HEK293 (cell line): ENCODE measurements at regions not wholly inside any gene's neighbourhood (a gene's known extent, or its start where the extent isn't known, plus 50 kb on each side); places are given as distances from the start of the nearest gene placed in this dataset.

ENCODE experiments used
- CTCF ChIA-PET: fragments of 350-600 bp; formaldehyde crosslinking; extraction: SDS; loops from one replicate; lab custom pipeline; 2021; ENCODE audit warnings: antibody characterized with exemption; lab: Yijun Ruan, JAX
- POLR2A ChIA-PET: fragments of 300-600 bp; formaldehyde crosslinking; extraction: SDS; loops from one replicate; lab custom pipeline; 2020; ENCODE audit warnings: antibody characterized with exemption, inconsistent platforms; lab: Yijun Ruan, JAX
- H3K27ac ChIP-seq: fragments of 200-500 bp; sonication (Bioruptor generic); 2 replicates; pipeline ENCODE4 v1.5.1; 2014; ENCODE audit warnings: low read depth, low read length, control low read depth, inconsistent platforms; ENCODE audit errors: extremely low read depth
- H3K36me3 ChIP-seq, 2 experiments: fragments of 200-500 bp in 1 of 2; sonication (Bioruptor generic) in 1 of 2; 1 replicate in 1 of 2; 2 replicates in 1 of 2; pipeline ENCODE4 v1.5.1; 2014 to 2017; ENCODE audit warnings: inconsistent platforms in 2 of 2, low read length in 2 of 2; ENCODE audit not compliant: control insufficient read depth in 2 of 2, insufficient read depth in 1 of 2
- H3K4me1 ChIP-seq: fragments of 200-500 bp; sonication (Bioruptor generic); 2 replicates; pipeline ENCODE4 v1.5.1; 2014; ENCODE audit warnings: mild to moderate bottlenecking, low read length, inconsistent platforms; ENCODE audit not compliant: control insufficient read depth, insufficient read depth
- H3K4me3 ChIP-seq: 2 replicates; pipeline ENCODE4 v1.5.1; 2011; ENCODE audit warnings: low read depth, mild to moderate bottlenecking, control low read depth, low read length, moderate library complexity
- H3K9me3 ChIP-seq: fragments of 200-500 bp; sonication (Bioruptor generic); 2 replicates; pipeline ENCODE4 v1.5.1; 2014; ENCODE audit warnings: low read depth, low read length, inconsistent platforms; ENCODE audit not compliant: control insufficient read depth, insufficient read depth
- BCL11A ChIP-seq: fragments of 450-650 bp; formaldehyde crosslinking; IDR thresholded peaks from 2 replicates; pipeline ENCODE4 v1.5.1; 2016; ENCODE audit warnings: low read depth, missing biosample characterization, missing genetic modification characterization
- GLIS2 ChIP-seq: fragments of 450-650 bp; formaldehyde crosslinking; IDR thresholded peaks from 2 replicates; pipeline ENCODE4 v1.5.1; 2016; ENCODE audit warnings: missing biosample characterization, missing genetic modification characterization
- KLF16 ChIP-seq: fragments of 450-650 bp; formaldehyde crosslinking; IDR thresholded peaks from 2 replicates; pipeline ENCODE4 v1.5.1; 2017; ENCODE audit warnings: missing biosample characterization, missing genetic modification characterization
- RBAK ChIP-seq: fragments of 450-650 bp; formaldehyde crosslinking; IDR thresholded peaks from 2 replicates; pipeline ENCODE4 v1.5.1; 2016; ENCODE audit warnings: missing biosample characterization, missing genetic modification characterization
- ZBTB1 ChIP-seq: fragments of 450-650 bp; formaldehyde crosslinking; IDR thresholded peaks from 2 replicates; pipeline ENCODE4 v1.5.1; 2016; ENCODE audit warnings: missing biosample characterization, missing genetic modification characterization
- ZBTB21 ChIP-seq: fragments of 450-650 bp; formaldehyde crosslinking; IDR thresholded peaks from 2 replicates; pipeline ENCODE4 v1.5.1; 2017; ENCODE audit warnings: missing biosample characterization, missing genetic modification characterization
- ZIC2 ChIP-seq: fragments of 450-650 bp; formaldehyde crosslinking; IDR thresholded peaks from 2 replicates; pipeline ENCODE4 v1.5.1; 2016; ENCODE audit warnings: missing biosample characterization, missing genetic modification characterization
- ZNF146 ChIP-seq: fragments of 450-650 bp; formaldehyde crosslinking; IDR thresholded peaks from 2 replicates; pipeline ENCODE4 v1.5.1; 2016; ENCODE audit warnings: missing biosample characterization, missing genetic modification characterization
- ZNF366 ChIP-seq: fragments of 450-650 bp; formaldehyde crosslinking; conservative IDR thresholded peaks from 2 replicates; pipeline ENCODE4 v1.5.1; 2016; ENCODE audit warnings: missing biosample characterization, missing genetic modification characterization
- ZNF37A ChIP-seq: fragments of 450-650 bp; IDR thresholded peaks from 2 replicates; pipeline ENCODE4 v1.5.1; 2018; ENCODE audit warnings: missing biosample characterization, missing genetic modification characterization
- ZNF391 ChIP-seq: fragments of 450-650 bp; formaldehyde crosslinking; IDR thresholded peaks from 2 replicates; pipeline ENCODE4 v1.5.1; 2016; ENCODE audit warnings: low read depth, missing biosample characterization, missing genetic modification characterization, borderline replicate concordance
- ZNF433 ChIP-seq: fragments of 450-650 bp; formaldehyde crosslinking; IDR thresholded peaks from 2 replicates; pipeline ENCODE4 v1.5.1; 2016; ENCODE audit warnings: missing biosample characterization, missing genetic modification characterization, low read depth
- ZNF596 ChIP-seq: fragments of 450-650 bp; IDR thresholded peaks from 2 replicates; pipeline ENCODE4 v1.5.0; 2018; ENCODE audit warnings: missing biosample characterization, mild to moderate bottlenecking, missing genetic modification characterization, moderate library complexity
- ZNF623 ChIP-seq: fragments of 450-650 bp; formaldehyde crosslinking; IDR thresholded peaks from 2 replicates; pipeline ENCODE4 v1.5.1; 2016; ENCODE audit warnings: missing biosample characterization, missing genetic modification characterization
- ZNF654 ChIP-seq: fragments of 450-650 bp; formaldehyde crosslinking; IDR thresholded peaks from 2 replicates; pipeline ENCODE4 v1.5.1; 2016; ENCODE audit warnings: low read depth, missing biosample characterization, missing genetic modification characterization
- ZNF660 ChIP-seq: fragments of 450-650 bp; IDR thresholded peaks from 2 replicates; pipeline ENCODE4 v1.5.1; 2018; ENCODE audit warnings: missing biosample characterization, mild to moderate bottlenecking, missing genetic modification characterization
- ZNF701 ChIP-seq: fragments of 450-650 bp; formaldehyde crosslinking; IDR thresholded peaks from 2 replicates; pipeline ENCODE4 v1.5.1; 2016; ENCODE audit warnings: missing biosample characterization, missing genetic modification characterization
- ZNF747 ChIP-seq: fragments of 450-650 bp; formaldehyde crosslinking; IDR thresholded peaks from 2 replicates; pipeline ENCODE4 v1.5.1; 2016; ENCODE audit warnings: missing biosample characterization, missing genetic modification characterization
- ZNF76 ChIP-seq: fragments of 450-650 bp; formaldehyde crosslinking; IDR thresholded peaks from 2 replicates; pipeline ENCODE4; 2016; ENCODE audit warnings: low read depth, missing biosample characterization, missing genetic modification characterization, borderline replicate concordance
- ZSCAN23 ChIP-seq: fragments of 450-650 bp; formaldehyde crosslinking; IDR thresholded peaks from 2 replicates; pipeline ENCODE4 v1.5.1; 2016; ENCODE audit warnings: missing biosample characterization, missing genetic modification characterization
- TF ChIP-seq, protein P1 (sequence below): fragments of 450-650 bp; formaldehyde crosslinking; IDR thresholded peaks from 2 replicates; pipeline ENCODE4 v1.5.1; 2016; ENCODE audit warnings: missing biosample characterization, missing genetic modification characterization
- TF ChIP-seq, protein P2 (sequence below): fragments of 450-650 bp; formaldehyde crosslinking; IDR thresholded peaks from 2 replicates; pipeline ENCODE4 v1.5.1; 2017; ENCODE audit warnings: missing biosample characterization, missing genetic modification characterization
- TF ChIP-seq, protein P3 (sequence below): fragments of 450-650 bp; formaldehyde crosslinking; IDR thresholded peaks from 2 replicates; pipeline ENCODE4 v1.5.1; 2017; ENCODE audit warnings: missing biosample characterization, missing genetic modification characterization
- TF ChIP-seq, protein P4 (sequence below): fragments of 450-650 bp; formaldehyde crosslinking; optimal IDR thresholded peaks from 2 replicates; pipeline ENCODE3; 2016; ENCODE audit warnings: missing biosample characterization, mild to moderate bottlenecking, missing genetic modification characterization
- TF ChIP-seq, protein P5 (sequence below): fragments of 450-650 bp; formaldehyde crosslinking; IDR thresholded peaks from 2 replicates; pipeline ENCODE4 v1.5.0; 2017; ENCODE audit warnings: missing biosample characterization, missing genetic modification characterization, borderline replicate concordance

DNA sequence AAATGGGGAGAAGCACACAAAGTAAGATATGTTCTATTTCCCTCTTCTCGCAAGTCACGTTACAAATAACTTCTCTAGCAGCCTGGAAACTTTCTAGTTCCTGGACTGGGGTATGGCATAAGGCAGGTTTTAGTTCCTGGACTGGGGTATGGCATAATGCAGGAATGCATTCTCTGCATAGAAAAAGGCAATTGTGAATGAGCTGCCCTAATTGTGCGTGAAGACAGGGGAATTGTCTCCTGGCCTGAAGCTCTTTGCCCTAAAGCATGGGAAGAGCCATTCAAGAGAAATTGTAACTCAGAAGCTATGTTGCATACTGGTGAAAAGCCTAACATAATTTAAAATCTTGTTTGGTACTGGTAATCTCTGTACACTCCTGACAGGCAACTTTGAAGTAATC, 54.3 kb upstream of the CBLB start:
- ChIA-PET POLR2A (no interaction called here), CTCF (no interaction called here)
- Histone ChIP-seq H3K4me1 (no peaks in the 10 kb centered on the region), H3K36me3 (no peaks in the 10 kb centered on the region), H3K9me3 (no peaks in the 10 kb centered on the region), H3K4me3 (no peak overlapping the region), H3K27ac (no peak overlapping the region)
- TF ChIP-seq ZNF76 (tag by site-specific recombination) (no peak), ZBTB1 (tag by site-specific recombination) (no peak), KLF16 (tag by site-specific recombination) (no peak), RBAK (tag by site-specific recombination) (no peak), ZBTB21 (tag by site-specific recombination) (no peak)
- TF ChIP-seq, protein P1, sequence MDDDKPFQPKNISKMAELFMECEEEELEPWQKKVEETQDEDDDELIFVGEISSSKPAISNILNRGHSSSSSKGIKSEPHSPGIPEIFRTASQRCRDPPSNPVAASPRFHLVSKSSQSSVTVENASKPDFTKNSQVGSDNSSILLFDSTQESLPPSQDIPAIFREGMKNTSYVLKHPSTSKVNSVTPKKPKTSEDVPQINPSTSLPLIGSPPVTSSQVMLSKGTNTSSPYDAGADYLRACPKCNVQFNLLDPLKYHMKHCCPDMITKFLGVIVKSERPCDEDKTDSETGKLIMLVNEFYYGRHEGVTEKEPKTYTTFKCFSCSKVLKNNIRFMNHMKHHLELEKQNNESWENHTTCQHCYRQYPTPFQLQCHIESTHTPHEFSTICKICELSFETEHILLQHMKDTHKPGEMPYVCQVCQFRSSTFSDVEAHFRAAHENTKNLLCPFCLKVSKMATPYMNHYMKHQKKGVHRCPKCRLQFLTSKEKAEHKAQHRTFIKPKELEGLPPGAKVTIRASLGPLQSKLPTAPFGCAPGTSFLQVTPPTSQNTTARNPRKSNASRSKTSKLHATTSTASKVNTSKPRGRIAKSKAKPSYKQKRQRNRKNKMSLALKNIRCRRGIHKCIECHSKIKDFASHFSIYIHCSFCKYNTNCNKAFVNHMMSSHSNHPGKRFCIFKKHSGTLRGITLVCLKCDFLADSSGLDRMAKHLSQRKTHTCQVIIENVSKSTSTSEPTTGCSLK: no peak
- TF ChIP-seq, protein P2, sequence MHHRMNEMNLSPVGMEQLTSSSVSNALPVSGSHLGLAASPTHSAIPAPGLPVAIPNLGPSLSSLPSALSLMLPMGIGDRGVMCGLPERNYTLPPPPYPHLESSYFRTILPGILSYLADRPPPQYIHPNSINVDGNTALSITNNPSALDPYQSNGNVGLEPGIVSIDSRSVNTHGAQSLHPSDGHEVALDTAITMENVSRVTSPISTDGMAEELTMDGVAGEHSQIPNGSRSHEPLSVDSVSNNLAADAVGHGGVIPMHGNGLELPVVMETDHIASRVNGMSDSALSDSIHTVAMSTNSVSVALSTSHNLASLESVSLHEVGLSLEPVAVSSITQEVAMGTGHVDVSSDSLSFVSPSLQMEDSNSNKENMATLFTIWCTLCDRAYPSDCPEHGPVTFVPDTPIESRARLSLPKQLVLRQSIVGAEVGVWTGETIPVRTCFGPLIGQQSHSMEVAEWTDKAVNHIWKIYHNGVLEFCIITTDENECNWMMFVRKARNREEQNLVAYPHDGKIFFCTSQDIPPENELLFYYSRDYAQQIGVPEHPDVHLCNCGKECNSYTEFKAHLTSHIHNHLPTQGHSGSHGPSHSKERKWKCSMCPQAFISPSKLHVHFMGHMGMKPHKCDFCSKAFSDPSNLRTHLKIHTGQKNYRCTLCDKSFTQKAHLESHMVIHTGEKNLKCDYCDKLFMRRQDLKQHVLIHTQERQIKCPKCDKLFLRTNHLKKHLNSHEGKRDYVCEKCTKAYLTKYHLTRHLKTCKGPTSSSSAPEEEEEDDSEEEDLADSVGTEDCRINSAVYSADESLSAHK (tag by site-specific recombination): no peak
- TF ChIP-seq, protein P3, sequence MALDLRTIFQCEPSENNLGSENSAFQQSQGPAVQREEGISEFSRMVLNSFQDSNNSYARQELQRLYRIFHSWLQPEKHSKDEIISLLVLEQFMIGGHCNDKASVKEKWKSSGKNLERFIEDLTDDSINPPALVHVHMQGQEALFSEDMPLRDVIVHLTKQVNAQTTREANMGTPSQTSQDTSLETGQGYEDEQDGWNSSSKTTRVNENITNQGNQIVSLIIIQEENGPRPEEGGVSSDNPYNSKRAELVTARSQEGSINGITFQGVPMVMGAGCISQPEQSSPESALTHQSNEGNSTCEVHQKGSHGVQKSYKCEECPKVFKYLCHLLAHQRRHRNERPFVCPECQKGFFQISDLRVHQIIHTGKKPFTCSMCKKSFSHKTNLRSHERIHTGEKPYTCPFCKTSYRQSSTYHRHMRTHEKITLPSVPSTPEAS (tag by site-specific recombination): no peak

DNA sequence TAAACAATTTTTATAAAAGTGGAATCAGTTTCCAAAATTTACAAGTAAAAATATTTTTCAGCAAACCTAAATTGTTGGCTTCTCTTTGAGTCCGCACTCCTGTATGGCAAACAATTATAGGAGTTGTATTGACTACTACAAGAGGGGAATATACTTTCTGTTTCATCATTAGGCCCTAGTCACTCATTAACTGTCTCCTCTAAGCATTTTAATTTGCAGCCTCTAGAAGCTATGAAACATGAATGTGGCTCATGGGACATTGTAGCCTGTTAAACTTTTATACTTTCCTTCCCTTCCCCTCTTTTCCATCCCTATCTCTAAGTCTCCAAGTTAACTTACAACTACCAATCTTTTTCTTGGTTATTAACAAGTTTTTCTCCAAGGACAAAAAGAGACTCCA, 58.9 kb upstream of the CBLB start:
- Histone ChIP-seq H3K4me3 (no peak overlapping the region), H3K9me3 (no peaks in the 10 kb centered on the region), H3K4me1 (no peaks in the 10 kb centered on the region), H3K36me3 (no peaks in the 10 kb centered on the region), H3K27ac (no peak overlapping the region)
- POLR2A ChIA-PET: no interaction called here
- CTCF ChIA-PET: no interaction called here
- TF ChIP-seq GLIS2 (tag by site-specific recombination): no peak
- no peak for TF ChIP-seq ZNF623 (tag by site-specific recombination)
- no peak for TF ChIP-seq ZNF596 (tag by site-specific recombination)
- no peak for TF ChIP-seq ZNF391 (tag by site-specific recombination)
- no peak for TF ChIP-seq BCL11A (tag by site-specific recombination)
- TF ChIP-seq ZNF433: no peak

DNA sequence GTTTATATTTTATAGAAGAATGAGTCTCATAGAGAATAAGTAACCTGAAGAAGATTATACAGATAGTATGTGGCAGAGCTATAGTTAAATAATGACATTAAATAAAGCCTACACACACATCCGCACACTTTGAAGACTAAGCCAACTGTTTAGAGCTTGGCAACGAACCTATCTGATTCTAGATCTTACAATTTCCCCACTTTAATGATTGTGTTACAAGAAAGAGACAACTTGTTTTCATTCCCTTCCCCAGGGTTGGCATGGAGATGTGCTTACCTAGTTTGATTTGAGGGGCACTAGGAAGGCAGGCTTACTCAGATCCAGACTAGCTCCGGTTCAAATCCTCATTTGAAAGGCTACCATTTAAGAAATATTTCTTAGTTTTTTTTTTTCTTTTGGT, 61.9 kb upstream of the CBLB start:
- H3K36me3 ChIP-seq: no peaks in the 10 kb centered on the region
- ChIA-PET POLR2A (no interaction called here), CTCF (no interaction called here)
- H3K4me1 ChIP-seq: no peaks in the 10 kb centered on the region
- no peak overlapping the region for H3K4me3 ChIP-seq
- no peaks in the 10 kb centered on the region for H3K9me3 ChIP-seq
- H3K27ac ChIP-seq: no peak overlapping the region
- TF ChIP-seq ZNF37A (tag by site-specific recombination) (no peak), ZNF366 (no peak), ZNF660 (tag by site-specific recombination) (no peak), ZNF701 (no peak), ZNF146 (no peak), ZSCAN23 (tag by site-specific recombination) (no peak), ZIC2 (no peak), ZNF747 (tag by site-specific recombination) (no peak), ZNF596 (tag by site-specific recombination) (no peak), ZNF654 (tag by site-specific recombination) (no peak)
- TF ChIP-seq, protein P4, sequence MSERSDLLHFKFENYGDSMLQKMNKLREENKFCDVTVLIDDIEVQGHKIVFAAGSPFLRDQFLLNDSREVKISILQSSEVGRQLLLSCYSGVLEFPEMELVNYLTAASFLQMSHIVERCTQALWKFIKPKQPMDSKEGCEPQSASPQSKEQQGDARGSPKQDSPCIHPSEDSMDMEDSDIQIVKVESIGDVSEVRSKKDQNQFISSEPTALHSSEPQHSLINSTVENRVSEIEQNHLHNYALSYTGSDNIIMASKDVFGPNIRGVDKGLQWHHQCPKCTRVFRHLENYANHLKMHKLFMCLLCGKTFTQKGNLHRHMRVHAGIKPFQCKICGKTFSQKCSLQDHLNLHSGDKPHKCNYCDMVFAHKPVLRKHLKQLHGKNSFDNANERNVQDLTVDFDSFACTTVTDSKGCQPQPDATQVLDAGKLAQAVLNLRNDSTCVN: no peak
- TF ChIP-seq, protein P5, sequence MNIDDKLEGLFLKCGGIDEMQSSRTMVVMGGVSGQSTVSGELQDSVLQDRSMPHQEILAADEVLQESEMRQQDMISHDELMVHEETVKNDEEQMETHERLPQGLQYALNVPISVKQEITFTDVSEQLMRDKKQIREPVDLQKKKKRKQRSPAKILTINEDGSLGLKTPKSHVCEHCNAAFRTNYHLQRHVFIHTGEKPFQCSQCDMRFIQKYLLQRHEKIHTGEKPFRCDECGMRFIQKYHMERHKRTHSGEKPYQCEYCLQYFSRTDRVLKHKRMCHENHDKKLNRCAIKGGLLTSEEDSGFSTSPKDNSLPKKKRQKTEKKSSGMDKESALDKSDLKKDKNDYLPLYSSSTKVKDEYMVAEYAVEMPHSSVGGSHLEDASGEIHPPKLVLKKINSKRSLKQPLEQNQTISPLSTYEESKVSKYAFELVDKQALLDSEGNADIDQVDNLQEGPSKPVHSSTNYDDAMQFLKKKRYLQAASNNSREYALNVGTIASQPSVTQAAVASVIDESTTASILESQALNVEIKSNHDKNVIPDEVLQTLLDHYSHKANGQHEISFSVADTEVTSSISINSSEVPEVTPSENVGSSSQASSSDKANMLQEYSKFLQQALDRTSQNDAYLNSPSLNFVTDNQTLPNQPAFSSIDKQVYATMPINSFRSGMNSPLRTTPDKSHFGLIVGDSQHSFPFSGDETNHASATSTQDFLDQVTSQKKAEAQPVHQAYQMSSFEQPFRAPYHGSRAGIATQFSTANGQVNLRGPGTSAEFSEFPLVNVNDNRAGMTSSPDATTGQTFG (tag by site-specific recombination): no peak
